LNCAP (cell line): ENCODE measurements at regions not wholly inside any gene's neighbourhood (a gene's known extent, or its start where the extent isn't known, plus 50 kb on each side); places are given as distances from the start of the nearest gene placed in this dataset.

ENCODE experiments used
- CTCF ChIP-seq: fragments of 450-650 bp; IDR thresholded peaks from 2 replicates; pipeline ENCODE4 v1.5.1; 2017; ENCODE audit warnings: mild to moderate bottlenecking

- TF ChIP-seq CTCF = no peak
Observed at GRCh38 chr22:25383278-25383820, 163.9 kb downstream of the CRYBB2 start.

GRCh38 chr22:25383892-25384291 is 164.5 kb downstream of the CRYBB2 start:
- TF ChIP-seq CTCF = no peak

GRCh38 chr22:25386538-25386884 is 167.1 kb downstream of the CRYBB2 start:
- no peak for TF ChIP-seq CTCF

GRCh38 chr22:25388415-25388814 is 169.0 kb downstream of the CRYBB2 start:
- TF ChIP-seq CTCF = no peak

- TF ChIP-seq CTCF = no peak
Observed at GRCh38 chr22:25388866-25389540, 169.6 kb downstream of the CRYBB2 start.

- no peak for TF ChIP-seq CTCF
Observed at GRCh38 chr22:25389541-25389919, 170.1 kb downstream of the CRYBB2 start.

- TF ChIP-seq CTCF = no peak
Observed at GRCh38 chr22:25390297-25391240, 171.1 kb downstream of the CRYBB2 start.
